Heart left ventricle (tissue), 16 donors: ENCODE measurements at regions not wholly inside any gene's neighbourhood (a gene's known extent, or its start where the extent isn't known, plus 50 kb on each side); places are given as distances from the start of the nearest gene placed in this dataset.

Experiments used
- ATAC-seq, 4 donors: fragments of 200-7000 bp; cut with Tn5 transposase; one replicate each; pipeline ENCODE4 v1.9.1; 2020 to 2022; ENCODE audit warnings: moderate library complexity in 4 of 4, mild to moderate bottlenecking in 3 of 4, moderate number of reproducible peaks in 1 of 4
- DNase-seq, 5 donors: peaks; one replicate each; pipeline ENCODE4 v3.0.0-alpha.2; 2020
- H3K27ac ChIP-seq, 12 donors: fragments of 200-600 bp; sonication (generic) in 4 of 12; one replicate each; pipeline versions ENCODE4 v1.5.0 to v1.8.0; 2016 to 2022; ENCODE audit warnings: mild to moderate bottlenecking in 2 of 12
- H3K27me3 ChIP-seq, 9 donors: fragments of 200-600 bp; sonication (generic) in 2 of 9; one replicate each; pipeline versions ENCODE4 v1.5.1 to v1.8.0; 2016 to 2022; ENCODE audit warnings: mild to moderate bottlenecking in 3 of 9
- H3K36me3 ChIP-seq, 9 donors: fragments of 200-600 bp; sonication (generic) in 2 of 9; one replicate each; pipeline versions ENCODE4 v1.5.0 to v1.8.0; 2018 to 2022; ENCODE audit warnings: mild to moderate bottlenecking in 2 of 9
- H3K4me1 ChIP-seq, 12 donors: fragments of 200-600 bp; sonication (generic) in 4 of 12; one replicate each; pipeline versions ENCODE4 v1.5.0 to v1.8.0; 2016 to 2022; ENCODE audit warnings: mild to moderate bottlenecking in 3 of 12
- H3K4me3 ChIP-seq, 12 donors: fragments of 200-600 bp; sonication (generic) in 4 of 12; one replicate each; pipeline versions ENCODE4 v1.5.0 to v1.8.0; 2017 to 2022; ENCODE audit warnings: mild to moderate bottlenecking in 9 of 12, moderate library complexity in 4 of 12
- H3K9me3 ChIP-seq, 12 donors: fragments of 200-600 bp; sonication (generic) in 4 of 12; one replicate each; pipeline versions ENCODE4 v1.5.0 to v1.8.0; 2016 to 2022; ENCODE audit warnings: mild to moderate bottlenecking in 1 of 12
- POLR2A ChIP-seq, 2 donors: fragments of 450-650 bp; IDR thresholded peaks; one replicate each; pipeline ENCODE4 v1.6.1; 2017; ENCODE audit warnings: antibody characterized with exemption in 2 of 2, mild to moderate bottlenecking in 2 of 2, moderate library complexity in 2 of 2
- WGBS, 4 donors: extraction: QIAGEN DNeasy Blood & Tissue Kit in 2 of 4; methylation state at CpG; one replicate each; pipeline versions ENCODE4 v1.1.5 to v1.1.7; 2013 to 2018; 5-methylcytosine and 5-hydroxymethylcytosine counted together
- intact Hi-C, 10 donors: fragments of 100-400 bp; cut with DNase I; formaldehyde crosslinking; loops; one replicate each; pipeline versions ENCODE4 v1.11.1 to v1.14.2; 2022
- TF ChIP-seq, protein P1 (sequence below), 12 donors: fragments of 200-600 bp; sonication (generic) in 4 of 12; IDR thresholded peaks; one replicate each; pipeline versions ENCODE4 v1.5.0 to v1.8.0; 2018 to 2022; ENCODE audit warnings: antibody characterized with exemption in 12 of 12, mild to moderate bottlenecking in 5 of 12
- donor health status: ischemic (EF 13 %, LVEDD 7.1; RV severe dilation, severe dysfunction).
- donor health status: healthy with polysubstance abuse.
- donor health status: DM: no; HTN: yes; CAD: no.
- donor health status: DM: no; HTN: no; CAD: no.
- donor health status: ischemic (EF 25% LVEDD 6.9; RV normal size, moderate dysfunction).
- donor health status: ischemic (EF 25% LVEDD 5.7; RV mildly dilated, moderate dysfunction).
- donor health status: healthy.
- donor health status: DM: yes; HTN: yes; CAD: no.
- donor health status: ischemic (EF 35%, LVEDD 5.7; RV mildly dilated, moderate dysfunction).
- donor health status: nonischemic (EF 11% LVEDD 7.7; RV severe dilation, severe dysfunction).
- donor health status: DM: yes; HTN: yes; CAD: no.
- donor health status: PGD.
- donor health status: ischemic (EF 29% LVEDD 5.4; RV normal size, mild dysfunction).
- donor health status: nonischemic (EF 23%, LVEDD 6.1; RV moderate dilation, normal function).

GRCh38 chr4:188879598-188879997 lies 740.4 kb downstream of the TRIML1 start:
- Histone ChIP-seq H3K9me3 (no peaks in the 10 kb centered on the region), H3K27ac (peak overlapping the region in 1 of 12 donors; percentile 34), H3K4me1 (peaks cover 0 to 15% (median 0%) of the 10 kb centered on the region in 12 donors), H3K4me3 (no peak overlapping the region), H3K27me3 (no peaks in the 10 kb centered on the region), H3K36me3 (no peaks in the 10 kb centered on the region)
- DNase-seq (no peak), ATAC-seq (no peak)
- TF ChIP-seq, protein P1, sequence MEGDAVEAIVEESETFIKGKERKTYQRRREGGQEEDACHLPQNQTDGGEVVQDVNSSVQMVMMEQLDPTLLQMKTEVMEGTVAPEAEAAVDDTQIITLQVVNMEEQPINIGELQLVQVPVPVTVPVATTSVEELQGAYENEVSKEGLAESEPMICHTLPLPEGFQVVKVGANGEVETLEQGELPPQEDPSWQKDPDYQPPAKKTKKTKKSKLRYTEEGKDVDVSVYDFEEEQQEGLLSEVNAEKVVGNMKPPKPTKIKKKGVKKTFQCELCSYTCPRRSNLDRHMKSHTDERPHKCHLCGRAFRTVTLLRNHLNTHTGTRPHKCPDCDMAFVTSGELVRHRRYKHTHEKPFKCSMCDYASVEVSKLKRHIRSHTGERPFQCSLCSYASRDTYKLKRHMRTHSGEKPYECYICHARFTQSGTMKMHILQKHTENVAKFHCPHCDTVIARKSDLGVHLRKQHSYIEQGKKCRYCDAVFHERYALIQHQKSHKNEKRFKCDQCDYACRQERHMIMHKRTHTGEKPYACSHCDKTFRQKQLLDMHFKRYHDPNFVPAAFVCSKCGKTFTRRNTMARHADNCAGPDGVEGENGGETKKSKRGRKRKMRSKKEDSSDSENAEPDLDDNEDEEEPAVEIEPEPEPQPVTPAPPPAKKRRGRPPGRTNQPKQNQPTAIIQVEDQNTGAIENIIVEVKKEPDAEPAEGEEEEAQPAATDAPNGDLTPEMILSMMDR (IDR thresholded peaks at IDR 0.05), result no peak
- TF ChIP-seq POLR2A (IDR thresholded peaks at IDR 0.05), result no peak
- intact Hi-C loops, result no loop called here
- 31 to 39% (median 37%) methylated on average over 2 of the region's 2 CpGs for WGBS, 4 donors

DNA sequence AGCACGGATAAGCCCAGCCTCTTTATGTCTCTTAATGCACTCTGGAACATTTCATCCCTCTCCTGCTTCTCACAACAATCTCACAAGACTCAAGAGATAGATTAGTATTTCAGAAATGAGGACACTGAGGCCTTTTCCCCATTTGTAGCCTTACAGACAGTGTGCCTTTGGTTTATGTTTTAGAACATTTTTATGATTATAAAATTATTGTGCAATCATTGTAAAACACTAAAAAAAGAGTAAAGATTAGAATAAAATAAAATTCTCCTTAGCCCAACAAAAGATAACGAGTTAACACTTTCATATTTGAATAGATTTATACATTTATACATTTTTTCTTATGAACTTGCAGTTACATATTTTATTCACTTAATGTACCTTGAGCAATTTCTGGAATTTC lies 748.7 kb downstream of the TRIML1 start:
- no peak overlapping the region for H3K4me3 ChIP-seq
- intact Hi-C loops, result no loop called here
- no peak for TF ChIP-seq POLR2A (IDR thresholded peaks at IDR 0.05)
- TF ChIP-seq, protein P1 (IDR thresholded peaks at IDR 0.05), result no peak
- peaks cover 0 to 3% (median 0%) of the 10 kb centered on the region in 12 donors for H3K9me3 ChIP-seq
- no peaks in the 10 kb centered on the region for H3K4me1 ChIP-seq
- H3K27me3 ChIP-seq, result no peaks in the 10 kb centered on the region
- DNase-seq, result no peak
- no peaks in the 10 kb centered on the region for H3K36me3 ChIP-seq
- no peak for ATAC-seq
- no peak overlapping the region for H3K27ac ChIP-seq
- 65 to 82% (median 72%) methylated on average over 2 of the region's 2 CpGs for WGBS, 4 donors

- WGBS, 4 donors, result 87 to 93% (median 90%) methylated on average over 2 of the region's 2 CpGs
- Histone ChIP-seq H3K9me3 (peaks cover 0 to 10% (median 0%) of the 10 kb centered on the region in 12 donors), H3K36me3 (no peaks in the 10 kb centered on the region), H3K27ac (no peak overlapping the region), H3K27me3 (no peaks in the 10 kb centered on the region), H3K4me1 (no peaks in the 10 kb centered on the region), H3K4me3 (no peak overlapping the region)
- ATAC-seq (no peak), DNase-seq (no peak)
- intact Hi-C loops, result no loop called here
- TF ChIP-seq, protein P1 (IDR thresholded peaks at IDR 0.05), result no peak
- no peak for TF ChIP-seq POLR2A (IDR thresholded peaks at IDR 0.05)
These were observed 753.6 kb downstream of the TRIML1 start for GRCh38 chr4:188892837-188893236.

- TF ChIP-seq, protein P1 (IDR thresholded peaks at IDR 0.05), result peak in 1 of 12 donors; percentile 20
- TF ChIP-seq POLR2A (IDR thresholded peaks at IDR 0.05), result no peak
- Histone ChIP-seq H3K36me3 (no peaks in the 10 kb centered on the region), H3K4me1 (no peaks in the 10 kb centered on the region), H3K27me3 (no peaks in the 10 kb centered on the region), H3K27ac (no peak overlapping the region), H3K9me3 (no peaks in the 10 kb centered on the region), H3K4me3 (no peak overlapping the region)
- intact Hi-C loops, result no loop called here
- ATAC-seq, result no peak
- no peak for DNase-seq
- WGBS, 4 donors, result 53 to 67% (median 57%) methylated on average over 2 of the region's 2 CpGs
These were observed 764.7 kb downstream of the TRIML1 start for GRCh38 chr4:188903986-188904385.
